ENCODE measurements at regions not wholly inside any gene's neighbourhood (a gene's known extent, or its start where the extent isn't known, plus 50 kb on each side); places are given as distances from the start of the nearest gene placed in this dataset.

DNA sequence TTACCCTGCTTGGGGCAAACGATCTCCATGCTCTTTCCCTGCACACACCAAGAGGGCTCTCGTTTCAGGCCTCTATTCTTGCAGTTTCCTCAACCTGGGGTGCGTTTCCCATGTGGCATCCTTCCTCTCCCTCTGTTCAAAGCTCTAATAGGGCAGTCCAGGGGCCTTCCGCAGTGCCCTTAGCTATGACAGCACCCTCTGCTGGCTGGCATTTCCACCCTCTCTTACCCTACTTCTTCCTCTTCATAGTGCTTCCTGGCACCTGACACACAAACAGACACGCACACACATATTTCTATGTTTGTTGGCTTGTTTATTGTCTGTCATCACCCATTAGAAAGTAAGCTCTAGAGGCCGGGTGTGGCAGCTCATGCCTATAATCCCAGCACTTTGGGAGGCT, 294.0 kb downstream of the CLIC5 start:
- TF ChIP-seq, protein P1, sequence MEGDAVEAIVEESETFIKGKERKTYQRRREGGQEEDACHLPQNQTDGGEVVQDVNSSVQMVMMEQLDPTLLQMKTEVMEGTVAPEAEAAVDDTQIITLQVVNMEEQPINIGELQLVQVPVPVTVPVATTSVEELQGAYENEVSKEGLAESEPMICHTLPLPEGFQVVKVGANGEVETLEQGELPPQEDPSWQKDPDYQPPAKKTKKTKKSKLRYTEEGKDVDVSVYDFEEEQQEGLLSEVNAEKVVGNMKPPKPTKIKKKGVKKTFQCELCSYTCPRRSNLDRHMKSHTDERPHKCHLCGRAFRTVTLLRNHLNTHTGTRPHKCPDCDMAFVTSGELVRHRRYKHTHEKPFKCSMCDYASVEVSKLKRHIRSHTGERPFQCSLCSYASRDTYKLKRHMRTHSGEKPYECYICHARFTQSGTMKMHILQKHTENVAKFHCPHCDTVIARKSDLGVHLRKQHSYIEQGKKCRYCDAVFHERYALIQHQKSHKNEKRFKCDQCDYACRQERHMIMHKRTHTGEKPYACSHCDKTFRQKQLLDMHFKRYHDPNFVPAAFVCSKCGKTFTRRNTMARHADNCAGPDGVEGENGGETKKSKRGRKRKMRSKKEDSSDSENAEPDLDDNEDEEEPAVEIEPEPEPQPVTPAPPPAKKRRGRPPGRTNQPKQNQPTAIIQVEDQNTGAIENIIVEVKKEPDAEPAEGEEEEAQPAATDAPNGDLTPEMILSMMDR (IDR thresholded peaks at IDR 0.05; ENCODE audit: borderline replicate concordance): no peak
- DNase-seq: no peak
- Histone ChIP-seq H3K4me3 (no peak overlapping the region), H3K4me1 (no peaks in the 10 kb centered on the region), H3K9me3 (replicated peaks) (peaks cover 10% of the 10 kb centered on the region), H3K36me3 (no peaks in the 10 kb centered on the region), H3K27ac (replicated peaks) (no peak overlapping the region), H3K27me3 (ENCODE audit: low read depth) (peaks cover 3% of the 10 kb centered on the region)
- intact Hi-C loops (cut with micrococcal nuclease): no loop called here

DNA sequence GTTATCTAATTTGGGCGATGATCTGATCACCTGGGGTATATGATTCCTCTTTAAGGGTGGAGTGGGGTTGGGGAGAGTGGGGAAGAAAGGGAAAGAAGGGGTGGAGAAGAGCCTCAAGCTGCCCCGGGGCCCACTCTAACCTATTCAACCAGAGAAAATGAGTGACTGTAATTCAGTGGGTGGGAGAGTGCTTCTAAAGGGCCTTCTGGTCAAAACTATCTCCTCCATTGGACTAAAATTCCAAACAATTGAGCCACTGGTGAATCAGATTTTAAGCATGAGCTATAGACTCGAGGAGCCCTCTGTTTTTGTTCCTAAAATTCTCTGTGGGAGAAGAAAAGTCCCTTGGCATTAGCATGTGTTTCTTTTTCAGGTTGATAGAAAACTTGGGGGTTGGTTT, 296.8 kb downstream of the CLIC5 start:
- DNase-seq: no peak
- Histone ChIP-seq H3K27me3 (ENCODE audit: low read depth) (peaks cover 6% of the 10 kb centered on the region), H3K9me3 (replicated peaks) (peaks cover 8% of the 10 kb centered on the region), H3K4me3 (no peak overlapping the region), H3K27ac (replicated peaks) (no peak overlapping the region), H3K36me3 (no peaks in the 10 kb centered on the region), H3K4me1 (peaks cover 4% of the 10 kb centered on the region)
- intact Hi-C loops (cut with micrococcal nuclease): loop anchor here (5.0 kb wide), 1 partner anchor 1062 kb away; no protein-coding TSS in a partner anchor
- TF ChIP-seq, protein P1 (IDR thresholded peaks at IDR 0.05; ENCODE audit: borderline replicate concordance): no peak

DNA sequence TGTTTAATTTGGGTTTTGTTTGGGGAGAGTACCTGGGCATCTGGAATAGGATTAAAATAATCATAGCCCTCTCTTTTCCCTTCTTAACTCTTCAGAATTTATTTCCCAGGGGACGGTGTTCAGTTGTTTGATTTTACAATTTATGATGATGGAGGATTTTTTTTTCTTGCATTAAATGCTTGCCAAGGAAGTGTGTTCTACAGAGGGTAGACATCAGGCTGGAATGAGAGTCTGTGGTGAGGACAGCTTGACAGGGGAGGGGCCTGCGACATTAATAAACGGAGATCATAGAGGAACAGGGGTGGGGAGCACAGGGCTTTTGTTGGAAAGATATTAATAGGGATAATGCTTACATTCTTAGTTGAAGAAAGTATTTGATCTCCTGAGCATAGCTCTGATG, 297.5 kb downstream of the CLIC5 start:
- H3K9me3 ChIP-seq (replicated peaks): peaks cover under 1% of the 10 kb centered on the region
- peaks cover 4% of the 10 kb centered on the region for H3K4me1 ChIP-seq
- intact Hi-C loops (cut with micrococcal nuclease): loop anchor here (5.0 kb wide), 1 partner anchor 1061 kb away; no protein-coding TSS in a partner anchor
- H3K36me3 ChIP-seq: no peaks in the 10 kb centered on the region
- no peak overlapping the region for H3K27ac ChIP-seq (replicated peaks)
- DNase-seq: no peak
- TF ChIP-seq, protein P1 (IDR thresholded peaks at IDR 0.05; ENCODE audit: borderline replicate concordance): no peak
- H3K4me3 ChIP-seq: no peak overlapping the region
- H3K27me3 ChIP-seq (ENCODE audit: low read depth): peaks cover 13% of the 10 kb centered on the region

DNA sequence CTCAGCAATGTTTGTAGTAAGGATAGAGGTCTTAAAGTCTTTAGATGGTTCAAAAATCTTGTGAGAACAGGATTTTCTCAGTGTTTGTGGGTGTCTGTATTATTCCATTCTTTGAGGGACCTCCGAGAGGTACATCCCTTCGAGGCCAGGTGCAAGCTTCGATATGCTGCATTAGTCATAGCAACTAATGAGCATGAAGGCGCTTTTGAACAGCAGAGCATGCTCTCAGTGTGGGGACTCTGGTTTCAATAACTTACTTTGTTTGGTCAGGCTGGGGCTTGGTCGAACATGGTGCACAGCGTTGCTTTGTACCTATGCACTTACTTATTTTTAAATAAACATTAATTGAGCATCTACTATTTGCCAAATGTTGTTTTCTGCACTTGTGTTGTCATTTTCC, 297.9 kb downstream of the CLIC5 start:
- Histone ChIP-seq H3K4me3 (no peak overlapping the region), H3K36me3 (no peaks in the 10 kb centered on the region), H3K9me3 (replicated peaks) (no peaks in the 10 kb centered on the region), H3K27me3 (ENCODE audit: low read depth) (peaks cover 17% of the 10 kb centered on the region), H3K27ac (replicated peaks) (no peak overlapping the region), H3K4me1 (peaks cover 4% of the 10 kb centered on the region)
- TF ChIP-seq, protein P1 (IDR thresholded peaks at IDR 0.05; ENCODE audit: borderline replicate concordance): no peak
- intact Hi-C loops (cut with micrococcal nuclease): loop anchor here (5.0 kb wide), 1 partner anchor 1060 kb away; no protein-coding TSS in a partner anchor
- no peak for DNase-seq

DNA sequence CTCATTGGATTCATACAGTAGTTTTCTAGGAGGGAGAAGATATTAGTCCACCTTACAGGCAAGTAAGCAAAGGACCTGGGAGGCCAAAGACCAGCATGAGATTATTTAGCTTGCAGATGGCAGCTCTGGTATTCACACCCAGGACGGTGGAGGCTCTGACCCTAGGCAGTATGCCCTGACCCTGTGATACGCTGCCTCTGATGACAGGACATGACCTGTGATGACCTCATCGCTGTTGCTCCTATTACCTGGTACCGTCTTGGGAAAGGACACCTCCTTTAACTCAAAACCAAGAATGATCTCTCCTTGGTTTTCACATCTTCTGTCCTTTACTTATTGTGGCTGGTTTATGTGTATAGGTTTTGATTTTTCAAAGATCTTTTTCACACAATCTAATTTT, 298.6 kb downstream of the CLIC5 start:
- H3K9me3 ChIP-seq (replicated peaks): no peaks in the 10 kb centered on the region
- H3K4me1 ChIP-seq: peaks cover 4% of the 10 kb centered on the region
- H3K27me3 ChIP-seq (ENCODE audit: low read depth): peaks cover 21% of the 10 kb centered on the region
- H3K27ac ChIP-seq (replicated peaks): no peak overlapping the region
- H3K36me3 ChIP-seq: no peaks in the 10 kb centered on the region
- H3K4me3 ChIP-seq: no peak overlapping the region
- TF ChIP-seq, protein P1 (IDR thresholded peaks at IDR 0.05; ENCODE audit: borderline replicate concordance): no peak
- no peak for DNase-seq
- intact Hi-C loops (cut with micrococcal nuclease): loop anchor here (5.0 kb wide), 1 partner anchor 1060 kb away; no protein-coding TSS in a partner anchor

Measured in left ventricle myocardium inferior (tissue), 1 donor.